ENCODE measurements at regions not wholly inside any gene's neighbourhood (a gene's known extent, or its start where the extent isn't known, plus 50 kb on each side); places are given as distances from the start of the nearest gene placed in this dataset.
"Not testable (repeated sequence)": the region's sequence is repeated elsewhere in the genome, so short reads cannot be mapped to it uniquely, and the experiment has no call there.

GRCh38 chr2:210884227-210884626, 327.8 kb downstream of the CPS1 start:
- DNase-seq (no peak), ATAC-seq (no peak)
- H3K9me3 Mint-ChIP-seq (ENCODE audit: low read depth): peaks cover 4% of the 10 kb centered on the region
- no peaks in the 10 kb centered on the region for H3K36me3 Mint-ChIP-seq
- no peaks in the 10 kb centered on the region for H3K27me3 Mint-ChIP-seq
- no peak overlapping the region for H3K27ac Mint-ChIP-seq
- CTCF ChIA-PET: interaction anchor here (0.5 kb wide), 1 partner anchor 99 kb away, joined by 3 read pairs; no protein-coding TSS in a partner anchor
- H3K4me3 Mint-ChIP-seq: no peak overlapping the region
- H3K4me1 Mint-ChIP-seq: no peaks in the 10 kb centered on the region

GRCh38 chr2:210888035-210888434, 331.6 kb downstream of the CPS1 start:
- CTCF ChIA-PET: no interaction called here
- H3K27ac Mint-ChIP-seq: no peak overlapping the region
- peaks cover 4% of the 10 kb centered on the region for H3K9me3 Mint-ChIP-seq (ENCODE audit: low read depth)
- no peaks in the 10 kb centered on the region for H3K27me3 Mint-ChIP-seq
- no peaks in the 10 kb centered on the region for H3K36me3 Mint-ChIP-seq
- H3K4me1 Mint-ChIP-seq: no peaks in the 10 kb centered on the region
- ATAC-seq: no peak
- H3K4me3 Mint-ChIP-seq: no peak overlapping the region
- DNase-seq: no peak

GRCh38 chr2:210895132-210895531, 338.7 kb downstream of the CPS1 start:
- no peaks in the 10 kb centered on the region for H3K36me3 Mint-ChIP-seq
- no peaks in the 10 kb centered on the region for H3K27me3 Mint-ChIP-seq
- H3K4me1 Mint-ChIP-seq: no peaks in the 10 kb centered on the region
- DNase-seq (no peak), ATAC-seq (no peak)
- no peak overlapping the region for H3K27ac Mint-ChIP-seq
- no peak overlapping the region for H3K4me3 Mint-ChIP-seq
- CTCF ChIA-PET: no interaction called here
- no peaks in the 10 kb centered on the region for H3K9me3 Mint-ChIP-seq (ENCODE audit: low read depth)

- CTCF ChIA-PET: no interaction called here
- H3K27me3 Mint-ChIP-seq: no peaks in the 10 kb centered on the region
- no peak overlapping the region for H3K4me3 Mint-ChIP-seq
- no peak for DNase-seq
- no peaks in the 10 kb centered on the region for H3K4me1 Mint-ChIP-seq
- no peak overlapping the region for H3K27ac Mint-ChIP-seq
- no peaks in the 10 kb centered on the region for H3K9me3 Mint-ChIP-seq (ENCODE audit: low read depth)
- no peak for ATAC-seq
- H3K36me3 Mint-ChIP-seq: no peaks in the 10 kb centered on the region
These were observed 342.7 kb downstream of the CPS1 start for GRCh38 chr2:210899131-210899530.

GRCh38 chr2:210901326-210901725, 344.9 kb downstream of the CPS1 start:
- CTCF ChIA-PET: no interaction called here
- Mint-ChIP-seq H3K9me3 (ENCODE audit: low read depth) (no peaks in the 10 kb centered on the region), H3K4me1 (no peaks in the 10 kb centered on the region), H3K4me3 (no peak overlapping the region), H3K36me3 (no peaks in the 10 kb centered on the region), H3K27me3 (no peaks in the 10 kb centered on the region), H3K27ac (no peak overlapping the region)
- ATAC-seq: no peak
- no peak for DNase-seq

GRCh38 chr2:210912779-210913178, 356.4 kb downstream of the CPS1 start:
- no peaks in the 10 kb centered on the region for H3K27me3 Mint-ChIP-seq
- H3K4me3 Mint-ChIP-seq: no peak overlapping the region
- CTCF ChIA-PET: no interaction called here
- no peak overlapping the region for H3K27ac Mint-ChIP-seq
- ATAC-seq (no peak), DNase-seq (no peak)
- no peaks in the 10 kb centered on the region for H3K4me1 Mint-ChIP-seq
- H3K9me3 Mint-ChIP-seq (ENCODE audit: low read depth): peaks cover 2% of the 10 kb centered on the region
- H3K36me3 Mint-ChIP-seq: no peaks in the 10 kb centered on the region

GRCh38 chr2:210913461-210913860, 357.1 kb downstream of the CPS1 start:
- no peaks in the 10 kb centered on the region for H3K36me3 Mint-ChIP-seq
- peaks cover 2% of the 10 kb centered on the region for H3K9me3 Mint-ChIP-seq (ENCODE audit: low read depth)
- no peak overlapping the region for H3K27ac Mint-ChIP-seq
- no peak for ATAC-seq
- no peak for DNase-seq
- CTCF ChIA-PET: no interaction called here
- no peaks in the 10 kb centered on the region for H3K4me1 Mint-ChIP-seq
- H3K4me3 Mint-ChIP-seq: no peak overlapping the region
- H3K27me3 Mint-ChIP-seq: no peaks in the 10 kb centered on the region

- CTCF ChIA-PET: no interaction called here
- H3K36me3 Mint-ChIP-seq: no peaks in the 10 kb centered on the region
- no peaks in the 10 kb centered on the region for H3K4me1 Mint-ChIP-seq
- DNase-seq (no peak), ATAC-seq (no peak)
- H3K4me3 Mint-ChIP-seq: no peak overlapping the region
- H3K27ac Mint-ChIP-seq: no peak overlapping the region
- no peaks in the 10 kb centered on the region for H3K27me3 Mint-ChIP-seq
- H3K9me3 Mint-ChIP-seq (ENCODE audit: low read depth): peaks cover 2% of the 10 kb centered on the region
These were observed 359.5 kb downstream of the CPS1 start for GRCh38 chr2:210915912-210916311.

GRCh38 chr2:210917465-210917864, 361.1 kb downstream of the CPS1 start:
- Mint-ChIP-seq H3K9me3 (ENCODE audit: low read depth) (no peaks in the 10 kb centered on the region), H3K4me3 (no peak overlapping the region), H3K36me3 (no peaks in the 10 kb centered on the region), H3K4me1 (no peaks in the 10 kb centered on the region), H3K27me3 (no peaks in the 10 kb centered on the region), H3K27ac (no peak overlapping the region)
- CTCF ChIA-PET: no interaction called here
- ATAC-seq (no peak), DNase-seq (no peak)

GRCh38 chr2:210919128-210919527, 362.7 kb downstream of the CPS1 start:
- Mint-ChIP-seq H3K27me3 (no peaks in the 10 kb centered on the region), H3K36me3 (no peaks in the 10 kb centered on the region), H3K4me1 (no peaks in the 10 kb centered on the region), H3K4me3 (no peak overlapping the region), H3K27ac (no peak overlapping the region), H3K9me3 (ENCODE audit: low read depth) (no peaks in the 10 kb centered on the region)
- DNase-seq (no peak), ATAC-seq (no peak)
- CTCF ChIA-PET: no interaction called here

- no peak for ATAC-seq
- Mint-ChIP-seq H3K9me3 (ENCODE audit: low read depth) (no peaks in the 10 kb centered on the region), H3K27ac (no peak overlapping the region), H3K4me3 (no peak overlapping the region), H3K36me3 (no peaks in the 10 kb centered on the region), H3K27me3 (no peaks in the 10 kb centered on the region), H3K4me1 (no peaks in the 10 kb centered on the region)
- CTCF ChIA-PET: no interaction called here
- DNase-seq: no peak
These were observed 366.0 kb downstream of the CPS1 start for GRCh38 chr2:210922419-210922818.

GRCh38 chr2:210928714-210929113, 372.3 kb downstream of the CPS1 start:
- Mint-ChIP-seq H3K9me3 (ENCODE audit: low read depth) (no peaks in the 10 kb centered on the region), H3K27ac (no peak overlapping the region), H3K4me1 (no peaks in the 10 kb centered on the region), H3K27me3 (no peaks in the 10 kb centered on the region), H3K36me3 (no peaks in the 10 kb centered on the region), H3K4me3 (no peak overlapping the region)
- no peak for DNase-seq
- CTCF ChIA-PET: no interaction called here
- no peak for ATAC-seq

GRCh38 chr2:210938228-210938627, 381.8 kb downstream of the CPS1 start:
- Mint-ChIP-seq H3K36me3 (no peaks in the 10 kb centered on the region), H3K9me3 (ENCODE audit: low read depth) (peaks cover 2% of the 10 kb centered on the region), H3K4me1 (no peaks in the 10 kb centered on the region), H3K27me3 (no peaks in the 10 kb centered on the region), H3K4me3 (no peak overlapping the region), H3K27ac (no peak overlapping the region)
- CTCF ChIA-PET: no interaction called here
- no peak for DNase-seq
- no peak for ATAC-seq

- Mint-ChIP-seq H3K4me1 (no peaks in the 10 kb centered on the region), H3K36me3 (no peaks in the 10 kb centered on the region), H3K4me3 (no peak overlapping the region), H3K27ac (no peak overlapping the region), H3K27me3 (no peaks in the 10 kb centered on the region), H3K9me3 (ENCODE audit: low read depth) (peaks cover 7% of the 10 kb centered on the region)
- ATAC-seq: no peak
- no peak for DNase-seq
- CTCF ChIA-PET: no interaction called here
These were observed 390.0 kb downstream of the CPS1 start for GRCh38 chr2:210946395-210946794.

- H3K9me3 Mint-ChIP-seq (ENCODE audit: low read depth); H3K4me3 Mint-ChIP-seq; DNase-seq; H3K27me3 Mint-ChIP-seq; H3K27ac Mint-ChIP-seq; ATAC-seq; CTCF ChIA-PET; H3K36me3 Mint-ChIP-seq; H3K4me1 Mint-ChIP-seq: not testable (repeated sequence)
These were observed 394.1 kb downstream of the CPS1 start for GRCh38 chr2:210950434-210951060.
